ENCODE measurements at regions not wholly inside any gene's neighbourhood (a gene's known extent, or its start where the extent isn't known, plus 50 kb on each side); places are given as distances from the start of the nearest gene placed in this dataset.
"Not testable (repeated sequence)": the region's sequence is repeated elsewhere in the genome, so short reads cannot be mapped to it uniquely, and the experiment has no call there.

GRCh38 chr15:79609506-79609905, 177.4 kb downstream of the MINAR1 start:
- ATAC-seq (replicated peaks in 1 of 4) (no peak), DNase-seq (no peak)
- Histone ChIP-seq H3K4me1 (ENCODE audit: control insufficient read depth in 1 of 2, extremely low read depth in 1 of 2, insufficient read depth in 2 of 2, low read length in 2 of 2) (no peaks in the 10 kb centered on the region), H3K27ac (ENCODE audit: low read length) (no peak overlapping the region), H3K27me3 (replicated peaks in 1 of 2; ENCODE audit: control insufficient read depth in 2 of 2, extremely low read depth in 1 of 2, insufficient read depth in 2 of 2, low read length in 1 of 2) (peaks cover 0 to 16% of the 10 kb centered on the region in 2 experiments), H3K36me3 (ENCODE audit: control insufficient read depth in 2 of 2, extremely low read depth in 1 of 2, insufficient read depth in 1 of 2, low read length in 1 of 2) (no peaks in the 10 kb centered on the region), H3K9me3 (no peaks in the 10 kb centered on the region), H3K4me3 (ENCODE audit: control insufficient read depth in 1 of 2, extremely low read depth in 1 of 2, low read length in 1 of 2) (no peak overlapping the region)
- Mint-ChIP-seq H3K9me3 (no peaks in the 10 kb centered on the region), H3K27ac (no peak overlapping the region), H3K4me1 (no peaks in the 10 kb centered on the region), H3K27me3 (peaks cover 13 to 25% of the 10 kb centered on the region in 2 donors), H3K36me3 (no peaks in the 10 kb centered on the region), H3K4me3 (no peak overlapping the region)
- CTCF ChIA-PET = no interaction called here
- WGBS (ENCODE audit: insufficient coverage) = 87% methylated on average over 3 of the region's 4 CpGs
- POLR2A ChIA-PET = no interaction called here

- Mint-ChIP-seq H3K36me3 (no peaks in the 10 kb centered on the region), H3K4me1 (no peaks in the 10 kb centered on the region), H3K4me3 (no peak overlapping the region), H3K9me3 (no peaks in the 10 kb centered on the region), H3K27ac (no peak overlapping the region), H3K27me3 (peaks cover 12 to 20% of the 10 kb centered on the region in 2 donors)
- no peak for ATAC-seq (replicated peaks in 1 of 4)
- Histone ChIP-seq H3K36me3 (ENCODE audit: control insufficient read depth in 2 of 2, extremely low read depth in 1 of 2, insufficient read depth in 1 of 2, low read length in 1 of 2) (no peaks in the 10 kb centered on the region), H3K27me3 (replicated peaks in 1 of 2; ENCODE audit: control insufficient read depth in 2 of 2, extremely low read depth in 1 of 2, insufficient read depth in 2 of 2, low read length in 1 of 2) (peaks cover 0 to 16% of the 10 kb centered on the region in 2 experiments), H3K4me1 (ENCODE audit: control insufficient read depth in 1 of 2, extremely low read depth in 1 of 2, insufficient read depth in 2 of 2, low read length in 2 of 2) (no peaks in the 10 kb centered on the region), H3K4me3 (ENCODE audit: control insufficient read depth in 1 of 2, extremely low read depth in 1 of 2, low read length in 1 of 2) (no peak overlapping the region), H3K9me3 (no peaks in the 10 kb centered on the region), H3K27ac (ENCODE audit: low read length) (no peak overlapping the region)
- WGBS (ENCODE audit: insufficient coverage) = 100% methylated on average over 1 of the region's 3 CpGs
- CTCF ChIA-PET = no interaction called here
- POLR2A ChIA-PET = no interaction called here
- no peak for DNase-seq
Measured at GRCh38 chr15:79610021-79610420, 177.9 kb downstream of the MINAR1 start.

DNA sequence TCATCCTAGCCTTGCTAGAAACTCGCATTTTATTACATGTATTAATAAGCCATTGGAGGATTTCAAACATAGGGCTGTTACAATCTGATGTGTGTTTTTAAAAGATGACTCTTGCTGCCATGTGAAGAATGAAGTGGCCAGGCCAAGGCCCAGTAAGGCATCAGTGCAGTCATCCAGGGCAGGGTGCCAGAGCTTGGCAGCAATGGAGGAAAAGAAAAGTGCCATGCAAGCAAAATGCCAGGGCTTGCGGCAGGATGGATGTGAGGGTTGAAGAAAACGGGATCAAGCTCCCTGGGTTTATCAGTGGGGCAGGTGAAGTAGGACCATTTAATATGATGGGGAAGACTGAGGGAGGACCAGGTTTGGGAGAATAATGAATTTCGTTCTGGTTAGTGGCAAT, 183.6 kb downstream of the MINAR1 start:
- Mint-ChIP-seq H3K27me3 (peaks cover 7 to 9% of the 10 kb centered on the region in 2 donors), H3K4me1 (no peaks in the 10 kb centered on the region), H3K4me3 (no peak overlapping the region), H3K36me3 (no peaks in the 10 kb centered on the region), H3K9me3 (peaks cover 0 to 3% (median 0%) of the 10 kb centered on the region in 3 donors), H3K27ac (no peak overlapping the region)
- Histone ChIP-seq H3K27ac (ENCODE audit: low read length) (no peak overlapping the region), H3K27me3 (replicated peaks in 1 of 2; ENCODE audit: control insufficient read depth in 2 of 2, extremely low read depth in 1 of 2, insufficient read depth in 2 of 2, low read length in 1 of 2) (peaks cover 0 to 2% of the 10 kb centered on the region in 2 experiments), H3K4me1 (ENCODE audit: control insufficient read depth in 1 of 2, extremely low read depth in 1 of 2, insufficient read depth in 2 of 2, low read length in 2 of 2) (no peaks in the 10 kb centered on the region), H3K4me3 (ENCODE audit: control insufficient read depth in 1 of 2, extremely low read depth in 1 of 2, low read length in 1 of 2) (no peak overlapping the region), H3K36me3 (ENCODE audit: control insufficient read depth in 2 of 2, extremely low read depth in 1 of 2, insufficient read depth in 1 of 2, low read length in 1 of 2) (no peaks in the 10 kb centered on the region), H3K9me3 (no peaks in the 10 kb centered on the region)
- ChIA-PET CTCF (no interaction called here), POLR2A (no interaction called here)
- DNase-seq (no peak), ATAC-seq (replicated peaks in 1 of 4) (no peak)
- 94% methylated on average over 2 of the region's 4 CpGs for WGBS (ENCODE audit: insufficient coverage)

DNA sequence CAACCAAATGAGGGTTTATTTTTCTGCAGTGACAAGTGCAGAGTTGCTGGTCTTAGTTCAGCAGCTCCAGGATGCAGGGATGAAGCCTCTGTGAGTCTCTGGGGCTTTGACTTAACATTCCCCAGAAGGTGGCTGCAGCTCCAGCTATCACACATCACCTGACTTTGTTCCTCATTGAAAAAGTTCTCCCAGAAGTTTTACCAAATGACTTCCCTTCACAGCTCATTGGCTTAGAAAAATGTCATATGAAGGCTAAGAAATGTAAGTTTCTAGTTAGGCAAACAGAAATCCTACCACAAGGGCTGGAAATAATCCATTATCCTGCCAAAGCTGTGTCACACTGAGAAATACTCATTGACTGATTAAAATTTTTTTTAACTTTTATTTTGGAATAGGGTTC, 184.9 kb downstream of the MINAR1 start:
- Histone ChIP-seq H3K27ac (ENCODE audit: low read length) (no peak overlapping the region), H3K36me3 (ENCODE audit: control insufficient read depth in 2 of 2, extremely low read depth in 1 of 2, insufficient read depth in 1 of 2, low read length in 1 of 2) (no peaks in the 10 kb centered on the region), H3K27me3 (replicated peaks in 1 of 2; ENCODE audit: control insufficient read depth in 2 of 2, extremely low read depth in 1 of 2, insufficient read depth in 2 of 2, low read length in 1 of 2) (peaks cover 0 to 2% of the 10 kb centered on the region in 2 experiments), H3K4me1 (ENCODE audit: control insufficient read depth in 1 of 2, extremely low read depth in 1 of 2, insufficient read depth in 2 of 2, low read length in 2 of 2) (no peaks in the 10 kb centered on the region), H3K9me3 (no peaks in the 10 kb centered on the region), H3K4me3 (ENCODE audit: control insufficient read depth in 1 of 2, extremely low read depth in 1 of 2, low read length in 1 of 2) (no peak overlapping the region)
- DNase-seq = no peak
- Mint-ChIP-seq H3K4me3 (no peak overlapping the region), H3K9me3 (peaks cover 0 to 8% (median 0%) of the 10 kb centered on the region in 3 donors), H3K27me3 (peaks cover 11 to 15% of the 10 kb centered on the region in 2 donors), H3K4me1 (no peaks in the 10 kb centered on the region), H3K36me3 (no peaks in the 10 kb centered on the region), H3K27ac (no peak overlapping the region)
- POLR2A ChIA-PET = no interaction called here
- no peak for ATAC-seq (replicated peaks in 1 of 4)
- CTCF ChIA-PET = no interaction called here

GRCh38 chr15:79620112-79620857, 188.1 kb downstream of the MINAR1 start:
- Mint-ChIP-seq H3K27ac (no peak overlapping the region), H3K36me3 (no peaks in the 10 kb centered on the region), H3K4me1 (no peaks in the 10 kb centered on the region), H3K27me3 (peaks cover 35 to 36% of the 10 kb centered on the region in 2 donors), H3K9me3 (peaks cover 0 to 8% (median 0%) of the 10 kb centered on the region in 3 donors), H3K4me3 (no peak overlapping the region)
- ChIA-PET CTCF (no interaction called here), POLR2A (no interaction called here)
- ATAC-seq (replicated peaks in 1 of 4) = no peak
- no peak overlapping the region for H3K4me3 ChIP-seq (ENCODE audit: control insufficient read depth in 1 of 2, extremely low read depth in 1 of 2, low read length in 1 of 2)
- H3K27ac ChIP-seq (ENCODE audit: low read length) = no peak overlapping the region
- H3K27me3 ChIP-seq (replicated peaks in 1 of 2; ENCODE audit: control insufficient read depth in 2 of 2, extremely low read depth in 1 of 2, insufficient read depth in 2 of 2, low read length in 1 of 2) = no peaks in the 10 kb centered on the region
- no peak for DNase-seq
- WGBS (ENCODE audit: insufficient coverage) = 81% methylated on average over 3 of the region's 4 CpGs
- no peaks in the 10 kb centered on the region for H3K36me3 ChIP-seq (ENCODE audit: control insufficient read depth in 2 of 2, extremely low read depth in 1 of 2, insufficient read depth in 1 of 2, low read length in 1 of 2)
- no peaks in the 10 kb centered on the region for H3K9me3 ChIP-seq
- H3K4me1 ChIP-seq (ENCODE audit: control insufficient read depth in 1 of 2, extremely low read depth in 1 of 2, insufficient read depth in 2 of 2, low read length in 2 of 2) = no peaks in the 10 kb centered on the region

DNA sequence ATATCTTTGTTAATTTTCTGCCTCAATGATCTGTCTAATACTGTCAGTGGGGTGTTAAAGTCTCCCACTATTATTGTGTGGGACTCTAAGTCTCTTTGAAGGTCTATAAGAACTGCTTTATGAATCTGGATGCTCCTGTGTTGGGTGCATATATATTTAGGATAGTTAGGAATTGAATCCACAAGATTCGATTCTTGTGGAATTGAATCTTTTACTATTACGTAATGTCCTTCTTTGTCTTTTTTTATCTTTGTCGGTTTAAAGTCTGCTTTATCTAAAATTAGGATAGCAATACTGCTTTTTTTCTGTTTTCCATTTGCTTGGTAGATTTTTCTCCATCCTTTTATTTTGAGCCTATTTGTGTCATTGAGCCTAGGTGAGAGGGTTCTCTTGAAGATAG, 189.7 kb downstream of the MINAR1 start:
- POLR2A ChIA-PET; H3K9me3 Mint-ChIP-seq; DNase-seq; H3K36me3 Mint-ChIP-seq; ATAC-seq (replicated peaks in 1 of 4); CTCF ChIA-PET; H3K27ac ChIP-seq (ENCODE audit: low read length); H3K4me3 ChIP-seq (ENCODE audit: control insufficient read depth in 1 of 2, extremely low read depth in 1 of 2, low read length in 1 of 2); H3K9me3 ChIP-seq; H3K4me3 Mint-ChIP-seq; H3K27me3 ChIP-seq (replicated peaks in 1 of 2; ENCODE audit: control insufficient read depth in 2 of 2, extremely low read depth in 1 of 2, insufficient read depth in 2 of 2, low read length in 1 of 2); H3K4me1 ChIP-seq (ENCODE audit: control insufficient read depth in 1 of 2, extremely low read depth in 1 of 2, insufficient read depth in 2 of 2, low read length in 2 of 2); H3K27ac Mint-ChIP-seq; H3K4me1 Mint-ChIP-seq; H3K36me3 ChIP-seq (ENCODE audit: control insufficient read depth in 2 of 2, extremely low read depth in 1 of 2, insufficient read depth in 1 of 2, low read length in 1 of 2): not testable (repeated sequence)
- peaks cover 37 to 39% of the 10 kb centered on the region in 2 donors for H3K27me3 Mint-ChIP-seq
- no CpG with 5 or more reads among the region's 3 CpGs for whole genome bisulfite sequencing (ENCODE audit: insufficient coverage)

- Mint-ChIP-seq H3K27ac (no peak overlapping the region), H3K36me3 (no peaks in the 10 kb centered on the region), H3K27me3 (peaks cover 44 to 47% of the 10 kb centered on the region in 2 donors), H3K4me3 (no peak overlapping the region), H3K4me1 (no peaks in the 10 kb centered on the region), H3K9me3 (peaks cover 0 to 8% (median 0%) of the 10 kb centered on the region in 3 donors)
- ATAC-seq (replicated peaks in 1 of 4) = no peak
- CTCF ChIA-PET = no interaction called here
- POLR2A ChIA-PET = no interaction called here
- H3K9me3 ChIP-seq = no peaks in the 10 kb centered on the region
- H3K36me3 ChIP-seq (ENCODE audit: control insufficient read depth in 2 of 2, extremely low read depth in 1 of 2, insufficient read depth in 1 of 2, low read length in 1 of 2) = no peaks in the 10 kb centered on the region
- H3K4me3 ChIP-seq (ENCODE audit: control insufficient read depth in 1 of 2, extremely low read depth in 1 of 2, low read length in 1 of 2) = no peak overlapping the region
- no peak for DNase-seq
- H3K27ac ChIP-seq (ENCODE audit: low read length) = no peak overlapping the region
- no peaks in the 10 kb centered on the region for H3K4me1 ChIP-seq (ENCODE audit: control insufficient read depth in 1 of 2, extremely low read depth in 1 of 2, insufficient read depth in 2 of 2, low read length in 2 of 2)
- H3K27me3 ChIP-seq (replicated peaks in 1 of 2; ENCODE audit: control insufficient read depth in 2 of 2, extremely low read depth in 1 of 2, insufficient read depth in 2 of 2, low read length in 1 of 2) = peaks cover 0 to 3% of the 10 kb centered on the region in 2 experiments
- no CpG with 5 or more reads among the region's 1 CpG for WGBS (ENCODE audit: insufficient coverage)
Measured at GRCh38 chr15:79623488-79623887, 191.4 kb downstream of the MINAR1 start.

All from T-cell (primary cell).